ACHN (cell line): ENCODE measurements at regions not wholly inside any gene's neighbourhood (a gene's known extent, or its start where the extent isn't known, plus 50 kb on each side); places are given as distances from the start of the nearest gene placed in this dataset.

Experiments
- DNase-seq: peaks from one replicate; pipeline ENCODE4 v3.0.0-alpha.2; 2015
- in situ Hi-C: cut with HindIII; loops from 2 replicates; pipeline ENCODE4 v1.10.0; 2017; ENCODE audit warnings: low sequenced_read_pairs, low pct_ligation_motif_present, low pct_unique_long_range_greater_than_20kb

DNA sequence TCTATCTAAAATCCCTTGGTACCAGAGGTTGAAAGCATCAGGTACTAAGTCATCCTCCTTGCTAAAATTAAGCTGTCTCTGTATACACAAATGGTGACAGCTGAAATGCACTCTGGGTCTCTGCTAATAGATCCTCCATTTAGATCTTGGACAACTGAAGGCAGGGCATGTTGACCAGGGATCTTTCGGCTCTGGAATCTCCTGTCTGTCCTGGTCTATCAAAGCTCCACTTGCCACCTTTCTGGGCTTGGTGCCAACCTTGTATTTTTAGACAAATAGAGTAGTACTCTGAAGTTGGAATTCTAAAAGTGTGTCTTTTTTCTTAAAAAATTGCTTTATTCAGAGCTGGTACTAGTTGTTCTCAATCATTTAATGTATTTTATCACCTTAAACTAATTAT lies 135.2 kb upstream of the HMHB1 start:
- DNase-seq, result no peak
- in situ Hi-C loops, result no loop called here

DNA sequence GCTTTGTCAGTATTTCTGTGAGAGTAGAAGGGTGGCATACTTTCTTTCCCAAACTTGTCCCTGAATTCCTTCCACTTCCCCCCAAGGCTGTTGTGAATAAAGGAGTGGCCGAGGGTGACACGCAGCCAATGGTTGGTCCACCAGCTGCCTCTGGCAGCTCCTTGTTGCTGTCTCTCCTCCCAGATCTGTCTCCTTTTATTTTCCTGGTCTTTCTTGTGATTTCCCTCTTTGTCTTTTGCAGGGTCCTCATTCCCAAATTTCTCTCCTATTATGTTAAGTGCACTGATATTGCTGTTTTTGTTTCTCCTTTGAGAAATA lies 137.5 kb upstream of the HMHB1 start:
- DNase-seq, result no peak
- in situ Hi-C loops, result no loop called here

DNA sequence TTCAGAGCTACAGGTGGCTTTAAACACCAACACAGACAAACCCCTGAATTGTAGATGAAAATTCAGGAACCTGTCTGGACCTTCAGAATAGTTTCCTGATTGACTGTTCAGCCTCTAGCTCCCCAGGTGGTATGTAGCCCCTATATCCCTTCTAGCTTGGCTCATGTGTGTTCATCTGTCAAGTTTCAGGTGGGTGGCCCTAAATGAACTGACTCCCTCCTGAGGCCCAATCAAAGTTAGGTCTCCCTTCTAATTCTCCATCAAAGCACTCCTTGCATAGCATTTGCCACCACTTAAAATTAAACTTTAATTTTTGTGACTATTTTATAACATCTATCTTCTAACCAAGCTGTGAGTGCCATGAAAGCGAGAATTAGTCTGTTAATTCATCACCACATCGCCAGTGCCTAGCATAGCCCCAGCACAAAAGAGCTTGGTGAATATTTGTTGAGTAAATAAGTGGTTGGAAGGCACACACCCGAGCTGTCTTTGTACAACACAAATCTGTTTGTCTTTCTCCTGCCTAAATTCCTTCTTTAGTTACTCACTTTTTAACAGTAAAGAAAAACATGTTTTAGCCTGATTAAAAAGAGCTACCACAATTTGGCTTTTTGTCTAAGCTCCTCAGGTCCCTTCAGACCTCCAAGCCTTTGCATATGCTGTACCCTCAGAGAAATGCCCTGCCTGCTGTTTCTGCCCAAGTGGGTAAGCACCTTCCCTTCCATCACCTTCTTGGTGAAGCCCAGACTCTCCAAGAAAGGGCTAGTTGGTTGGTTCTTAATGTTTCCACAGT lies 138.1 kb upstream of the HMHB1 start:
- no peak for DNase-seq
- in situ Hi-C loops, result no loop called here

DNA sequence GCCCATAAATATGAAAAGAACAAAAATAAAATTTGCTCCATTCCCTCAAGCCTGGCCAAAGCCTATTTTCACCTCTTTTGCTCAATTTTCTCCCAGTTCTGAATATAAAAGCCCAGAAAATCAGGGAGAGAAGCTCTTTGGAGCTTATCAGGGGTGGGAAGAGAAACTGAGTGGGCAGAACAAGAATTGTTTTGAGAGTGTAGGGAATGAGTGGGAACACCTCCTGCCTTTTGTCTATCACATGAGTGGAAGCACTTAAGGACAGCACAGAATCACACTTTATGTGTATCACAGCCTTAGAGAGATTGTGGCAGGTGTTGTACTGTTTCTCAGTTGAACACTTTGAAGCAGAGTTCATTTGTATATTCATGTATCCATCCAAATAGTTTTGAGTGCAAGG lies 139.2 kb upstream of the HMHB1 start:
- in situ Hi-C loops, result no loop called here
- no peak for DNase-seq

DNA sequence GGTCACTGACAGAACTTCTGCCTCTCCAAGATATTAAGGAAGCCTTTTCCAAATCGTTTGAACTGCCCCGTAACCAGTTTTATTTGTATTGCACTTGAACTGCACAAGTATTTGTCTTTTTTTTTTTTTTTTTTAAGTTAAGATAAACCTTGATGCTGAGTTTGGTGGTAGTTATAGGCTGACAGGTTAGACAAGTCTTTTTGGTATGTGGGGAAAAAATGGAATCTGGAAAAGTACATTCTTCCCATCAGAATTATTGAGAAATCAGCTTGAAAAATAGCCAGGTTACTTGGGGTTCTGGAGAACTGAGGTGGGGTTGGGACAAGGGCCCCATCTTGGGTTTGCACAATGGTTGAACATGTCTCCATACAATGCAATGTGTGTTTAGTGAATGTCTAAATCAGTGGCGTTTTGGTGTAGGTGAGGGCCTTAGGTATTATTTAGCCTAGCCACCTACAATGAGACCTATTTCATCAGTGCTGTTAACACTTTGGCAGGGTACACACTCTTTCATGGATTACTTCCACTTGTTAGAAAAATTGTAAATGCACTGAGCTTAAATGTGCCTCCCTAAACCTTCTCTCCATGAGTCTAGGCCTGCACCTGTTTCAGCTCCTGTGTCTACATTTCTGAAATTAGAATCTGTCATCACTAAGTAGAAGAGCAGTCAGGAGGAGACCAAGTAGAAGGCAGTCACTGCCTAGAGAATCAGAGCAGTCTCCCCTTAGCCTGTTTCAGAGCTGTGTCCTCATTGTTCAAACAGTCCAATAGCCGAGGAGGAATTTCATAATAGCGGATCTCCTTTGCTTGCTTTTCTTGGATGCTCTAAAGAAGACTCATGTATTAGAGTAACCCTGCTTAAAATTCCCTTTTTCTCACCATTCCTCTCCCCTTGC lies 140.0 kb upstream of the HMHB1 start:
- in situ Hi-C loops, result no loop called here
- DNase-seq, result no peak

DNA sequence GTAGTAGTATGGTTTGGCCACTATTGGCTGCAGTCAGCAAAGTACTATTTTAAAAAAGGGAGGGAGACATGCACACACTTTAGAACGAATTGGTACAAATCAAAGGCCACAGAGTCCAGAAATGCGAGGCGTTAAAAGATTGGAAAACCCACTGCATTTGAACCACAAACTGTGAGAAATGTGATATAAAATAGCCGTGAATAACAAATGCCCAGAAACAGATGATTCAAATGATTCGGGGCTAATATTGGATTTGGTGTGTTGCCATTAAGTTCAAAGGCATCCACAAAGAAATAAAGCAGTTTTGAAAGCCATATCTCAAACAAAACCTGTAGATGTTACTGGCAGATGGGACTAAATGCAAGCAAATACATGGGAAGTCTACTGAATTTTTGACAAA lies 140.9 kb upstream of the HMHB1 start:
- in situ Hi-C loops, result no loop called here

DNA sequence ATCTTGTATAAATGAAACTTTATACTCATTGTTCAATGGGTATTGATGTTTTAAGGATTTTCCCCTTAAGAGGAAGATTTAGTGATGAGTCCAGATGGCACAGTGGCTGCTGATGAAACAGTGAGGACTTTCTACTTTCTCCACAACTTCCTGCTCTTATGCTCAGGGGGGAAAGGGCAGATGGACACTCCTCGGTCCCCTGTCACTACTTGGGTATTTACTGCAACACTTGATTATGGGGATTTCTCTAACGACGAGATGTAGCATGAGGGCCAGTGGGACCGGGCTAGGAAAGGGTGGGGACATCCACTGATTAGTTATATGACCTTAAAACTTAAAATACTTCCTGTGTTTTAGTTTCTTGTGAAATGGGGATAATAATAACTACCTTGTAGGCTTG lies 146.1 kb upstream of the HMHB1 start:
- in situ Hi-C loops, result no loop called here
- DNase-seq, result no peak

More for the DNA sequence above, 140.9 kb upstream of the HMHB1 start:
- no peak for DNase-seq

DNA sequence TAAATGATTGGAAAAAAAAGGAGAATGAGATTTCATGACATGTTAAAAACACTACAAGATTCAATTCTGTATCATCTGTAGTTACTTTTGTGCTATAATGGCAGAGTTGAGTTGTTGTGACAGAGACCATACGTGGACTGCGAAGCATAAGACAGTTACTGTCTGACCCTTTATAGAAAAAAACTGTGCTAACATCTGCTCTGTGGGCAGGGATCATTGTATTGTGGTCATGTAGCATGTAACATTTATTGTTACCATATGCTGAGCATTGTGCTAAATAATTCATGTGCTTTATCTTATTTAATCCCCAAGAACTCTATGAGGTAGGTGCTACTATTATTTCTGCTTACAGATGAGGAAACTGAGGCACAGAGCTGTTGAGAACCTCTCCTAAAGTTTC lies 147.3 kb upstream of the HMHB1 start:
- in situ Hi-C loops, result no loop called here

DNA sequence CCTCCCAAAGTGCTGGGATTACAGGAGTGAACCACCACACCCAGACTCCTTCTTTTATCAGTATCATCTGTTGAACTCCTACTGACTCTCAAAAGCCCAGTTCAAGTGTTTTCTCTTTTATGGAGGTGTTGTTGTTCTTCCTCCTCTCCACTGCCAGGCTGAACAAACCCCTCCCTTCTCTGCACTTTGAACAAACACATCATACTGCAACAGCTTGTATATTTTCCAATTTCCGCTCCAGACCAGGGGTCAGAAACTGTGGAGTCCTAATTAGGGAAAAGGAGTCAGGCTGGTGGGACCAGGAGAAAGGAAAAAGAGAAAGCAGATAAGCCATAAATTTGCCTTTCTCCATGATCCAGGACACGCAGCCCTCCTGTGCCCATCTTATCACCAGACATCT lies 148.1 kb upstream of the HMHB1 start:
- DNase-seq, result no peak
- in situ Hi-C loops, result no loop called here

More for the DNA sequence above, 147.3 kb upstream of the HMHB1 start:
- no peak for DNase-seq

DNA sequence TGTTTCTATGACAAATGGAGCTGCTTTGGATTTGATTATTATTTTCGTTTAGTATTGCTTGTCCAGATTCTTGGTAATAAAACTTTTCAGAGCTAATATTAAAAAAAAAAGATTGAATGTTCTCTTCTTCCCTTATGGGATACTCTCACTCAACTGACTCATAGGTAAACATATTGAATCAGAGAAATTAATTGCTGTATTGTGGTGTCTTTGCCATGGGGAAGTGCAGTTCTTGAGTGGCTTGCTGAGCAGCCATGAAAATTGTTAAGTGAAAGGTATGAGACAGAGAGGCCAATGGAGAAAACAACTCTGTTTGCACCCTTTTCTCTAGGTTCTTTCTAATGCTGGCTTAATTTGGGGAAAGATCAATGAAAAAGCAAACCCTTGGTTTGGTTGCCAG lies 149.9 kb upstream of the HMHB1 start:
- DNase-seq, result no peak
- in situ Hi-C loops, result no loop called here

DNA sequence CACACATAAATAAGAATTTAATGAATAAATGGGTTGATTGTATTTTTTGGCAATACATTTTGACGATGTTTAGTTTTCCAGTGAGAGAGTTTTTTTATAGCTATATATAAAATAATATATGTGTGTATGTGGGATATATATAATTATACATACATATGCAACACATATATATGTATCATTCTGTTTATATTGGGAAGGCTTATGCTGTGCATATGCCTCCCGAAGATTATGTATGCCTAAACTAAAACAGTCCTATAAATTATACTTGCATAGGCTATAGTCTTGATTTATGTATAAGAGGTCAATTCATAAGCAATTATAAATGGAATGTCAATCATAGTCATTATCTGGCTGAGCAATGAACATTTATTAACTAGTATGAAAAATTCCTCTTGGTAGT lies 151.3 kb upstream of the HMHB1 start:
- no peak for DNase-seq
- in situ Hi-C loops, result no loop called here

DNA sequence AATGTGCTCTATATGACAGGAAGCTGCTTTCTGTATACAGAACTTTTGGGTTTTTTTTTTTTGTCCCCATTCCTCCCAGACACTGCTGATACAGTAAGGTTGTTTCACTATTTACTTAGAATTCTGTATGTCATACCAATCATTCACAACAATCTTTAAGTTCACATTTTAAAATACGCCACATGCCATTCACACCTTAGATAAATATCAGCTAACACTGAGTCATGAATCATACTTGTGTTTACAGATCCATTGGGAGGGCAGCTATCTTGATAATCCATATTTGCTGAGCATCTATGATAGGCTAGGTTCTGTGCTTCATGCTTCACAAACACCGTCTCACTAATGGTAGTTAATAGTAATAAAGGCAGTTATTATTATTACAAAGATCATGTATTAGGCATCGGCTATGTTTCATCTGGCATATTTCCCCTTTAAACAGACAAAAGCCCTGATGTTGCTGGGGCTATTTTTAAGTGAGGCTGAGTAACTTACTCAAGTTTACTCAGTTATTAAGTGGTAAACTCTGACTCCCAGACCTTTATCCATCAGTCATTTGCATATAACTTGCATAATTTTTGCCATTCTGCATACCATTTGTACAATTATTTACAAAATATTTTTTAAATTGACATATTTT lies 152.2 kb upstream of the HMHB1 start:
- no peak for DNase-seq

DNA sequence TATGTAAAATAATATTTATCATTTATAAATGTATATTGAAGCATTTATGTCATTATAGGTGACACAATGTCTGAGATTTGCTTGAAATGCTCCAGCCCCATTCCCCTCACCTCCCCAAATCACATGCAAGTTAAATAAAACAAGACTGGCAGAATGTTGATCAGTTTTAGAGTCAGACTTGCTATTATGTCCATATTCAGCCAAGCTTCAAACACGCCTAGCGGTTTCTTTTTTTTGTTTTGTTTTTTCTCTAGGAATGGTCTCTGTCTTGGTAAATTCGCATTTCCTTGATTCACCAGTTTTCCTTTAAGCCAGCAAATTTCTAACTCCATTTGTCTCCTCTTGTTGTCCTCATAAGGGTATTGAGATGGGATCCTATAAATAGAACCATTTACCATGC lies 153.0 kb upstream of the HMHB1 start:
- in situ Hi-C loops, result no loop called here

More for the DNA sequence above, 152.2 kb upstream of the HMHB1 start:
- in situ Hi-C loops, result no loop called here

DNA sequence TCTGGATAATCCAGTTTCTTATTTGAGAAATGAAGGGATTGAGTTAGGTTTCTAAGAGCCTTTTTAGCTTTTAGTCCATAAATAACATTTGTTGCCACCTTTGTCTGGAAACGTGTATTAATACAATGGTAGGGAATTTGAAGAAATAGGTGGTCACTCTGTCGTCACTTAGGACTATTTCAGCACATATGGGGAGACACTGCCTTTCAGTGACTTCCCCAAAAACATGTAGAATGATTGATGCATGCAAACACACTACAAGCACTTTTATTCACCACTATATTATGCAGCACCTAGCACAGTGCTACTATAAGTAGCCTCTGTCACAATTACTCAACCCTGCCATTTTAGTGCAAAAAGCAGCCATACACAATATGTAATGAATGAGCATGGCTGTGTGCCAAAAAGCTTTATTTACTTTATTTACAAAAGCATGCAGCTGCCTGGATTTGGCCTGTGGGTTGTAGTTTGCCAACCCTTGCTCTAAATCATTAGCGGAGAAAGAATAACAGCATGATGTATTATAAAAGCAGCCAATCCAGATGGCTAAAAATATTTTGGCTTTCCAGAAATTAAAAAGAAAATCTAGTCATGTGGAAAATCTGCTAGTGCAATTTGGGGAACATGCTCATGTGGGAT lies 154.2 kb upstream of the HMHB1 start:
- in situ Hi-C loops, result no loop called here
- no peak for DNase-seq

More for the DNA sequence above, 153.0 kb upstream of the HMHB1 start:
- no peak for DNase-seq

DNA sequence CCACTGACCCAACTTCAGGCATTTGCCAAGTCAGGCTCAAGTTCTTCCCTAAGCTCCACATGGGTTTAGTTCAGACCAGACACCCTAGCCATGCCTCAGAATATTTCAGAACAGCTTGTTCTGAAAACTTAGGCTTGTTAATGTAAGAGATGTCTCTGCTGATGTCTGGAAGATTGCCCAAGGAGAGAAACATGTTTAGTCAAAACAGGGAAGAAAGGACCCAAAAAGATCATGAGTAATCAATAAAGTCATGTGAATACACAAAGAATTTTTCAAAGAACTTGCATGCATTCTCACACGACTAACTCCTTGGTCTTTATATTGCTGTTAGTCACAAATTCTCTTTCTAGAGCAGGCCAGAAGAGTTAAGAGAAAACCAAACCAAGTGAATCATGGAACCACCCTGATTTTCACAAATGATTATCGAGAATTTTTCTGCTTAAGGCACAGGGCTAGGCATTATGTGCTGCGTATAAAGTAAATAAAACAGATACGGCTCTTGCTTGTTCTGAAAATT lies 158.1 kb upstream of the HMHB1 start:
- DNase-seq, result no peak

DNA sequence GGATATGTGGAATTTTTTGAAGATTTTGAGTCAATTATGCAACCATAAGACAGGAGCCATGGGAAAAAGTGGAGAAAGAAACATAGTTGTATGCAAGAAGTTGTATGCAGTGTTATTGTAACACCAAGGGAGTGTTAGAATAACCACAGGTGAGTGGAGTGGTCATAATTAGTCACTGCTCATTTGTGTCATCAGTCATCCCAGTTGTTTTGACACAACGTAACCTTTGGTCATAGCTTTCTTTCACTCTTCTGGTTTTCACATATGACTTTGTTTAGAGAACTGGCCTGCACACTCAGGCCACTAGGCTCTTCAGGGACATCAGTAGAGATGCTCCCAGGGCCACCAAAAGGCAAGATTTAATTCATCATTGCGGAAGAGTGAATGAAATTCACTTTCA lies 158.7 kb upstream of the HMHB1 start:
- no peak for DNase-seq
- in situ Hi-C loops, result no loop called here

More for the DNA sequence above, 158.1 kb upstream of the HMHB1 start:
- in situ Hi-C loops, result no loop called here

DNA sequence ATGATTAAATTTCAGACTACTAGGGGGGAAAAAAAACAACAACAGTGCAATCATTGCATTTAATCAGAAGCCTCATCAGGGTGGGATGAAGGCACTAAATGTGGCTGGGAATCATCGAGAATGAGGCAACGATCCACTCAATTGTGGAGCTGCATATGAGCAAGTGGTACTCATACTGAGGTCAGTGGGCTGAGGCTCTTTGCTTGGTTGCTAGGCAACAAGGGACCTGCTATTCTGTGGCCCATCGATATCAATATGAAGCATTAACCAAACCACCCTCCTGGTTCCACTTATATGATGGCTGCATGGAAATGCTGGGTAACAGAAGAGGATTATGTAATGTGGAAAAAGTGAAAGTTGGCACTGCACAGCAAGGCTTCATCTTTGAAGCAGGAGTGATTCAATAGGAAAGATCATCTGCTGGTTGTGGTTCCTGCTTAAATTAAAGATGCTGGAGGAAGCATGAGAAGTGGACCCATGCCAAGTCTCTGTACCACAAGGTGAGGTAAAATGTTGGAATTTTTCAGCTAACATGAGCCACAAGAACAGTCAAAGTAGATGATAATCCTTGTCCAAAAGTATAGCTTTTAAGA lies 159.8 kb upstream of the HMHB1 start:
- in situ Hi-C loops, result no loop called here
- no peak for DNase-seq

DNA sequence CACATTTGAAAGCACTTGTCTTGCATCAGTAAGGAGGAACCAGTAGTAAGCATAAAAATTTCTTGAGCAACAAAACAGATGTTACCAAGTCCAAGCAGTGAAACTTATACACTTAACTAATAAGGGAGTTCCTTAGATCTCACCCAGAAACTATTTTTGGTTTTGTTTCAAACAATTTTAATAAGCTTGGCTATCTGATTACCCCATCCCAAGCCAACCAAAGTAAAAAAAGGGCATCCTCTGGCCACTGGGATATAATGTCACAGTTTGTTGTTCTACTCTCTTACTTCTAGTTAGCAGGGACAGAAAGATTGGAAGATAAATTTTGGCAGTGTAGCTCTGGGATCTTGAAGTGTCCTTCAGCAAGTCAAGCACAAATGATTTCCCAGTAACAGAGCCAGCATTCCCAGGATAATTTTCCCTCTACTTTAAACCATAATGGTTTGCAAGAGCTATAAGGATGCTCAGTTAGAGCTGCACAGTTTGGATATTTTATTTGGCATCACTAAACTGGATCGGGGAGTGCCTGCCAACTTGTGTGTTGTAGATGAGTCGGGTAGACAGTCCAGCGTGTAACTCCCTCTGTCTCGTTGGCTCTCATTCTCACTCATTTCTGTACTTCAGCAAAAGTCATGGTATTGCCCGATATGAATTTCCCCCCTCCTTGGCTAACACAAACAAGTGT lies 161.9 kb upstream of the HMHB1 start:
- DNase-seq, result no peak

More for the DNA sequence above, 161.9 kb upstream of the HMHB1 start:
- in situ Hi-C loops, result no loop called here
